ENCODE measurements at regions not wholly inside any gene's neighbourhood (a gene's known extent, or its start where the extent isn't known, plus 50 kb on each side); places are given as distances from the start of the nearest gene placed in this dataset.
"Not testable (repeated sequence)": the region's sequence is repeated elsewhere in the genome, so short reads cannot be mapped to it uniquely, and the experiment has no call there.

GRCh38 chr6:115067690-115068447 is 725.0 kb upstream of the HS3ST5 start:
- no peak for DNase-seq (ENCODE audit: low spot score)

- DNase-seq (ENCODE audit: low spot score) = no peak
Measured at GRCh38 chr6:115064680-115065079, 721.9 kb upstream of the HS3ST5 start.

- no peak for DNase-seq (ENCODE audit: low spot score)
Measured at GRCh38 chr6:115060581-115060980, 717.8 kb upstream of the HS3ST5 start.

- no peak for DNase-seq (ENCODE audit: low spot score)
Measured at GRCh38 chr6:115058414-115059211, 715.8 kb upstream of the HS3ST5 start.

GRCh38 chr6:115055579-115055978 is 712.8 kb upstream of the HS3ST5 start:
- DNase-seq (ENCODE audit: low spot score) = no peak

GRCh38 chr6:115054242-115054641 is 711.4 kb upstream of the HS3ST5 start:
- DNase-seq (ENCODE audit: low spot score) = not testable (repeated sequence)

- DNase-seq (ENCODE audit: low spot score) = no peak
Measured at GRCh38 chr6:115053169-115053860, 710.5 kb upstream of the HS3ST5 start.

GRCh38 chr6:115016593-115016992 is 673.8 kb upstream of the HS3ST5 start:
- DNase-seq (ENCODE audit: low spot score) = no peak

- DNase-seq (ENCODE audit: low spot score) = peak; percentile 23
Measured at GRCh38 chr6:115004982-115005381, 662.2 kb upstream of the HS3ST5 start.

- no peak for DNase-seq (ENCODE audit: low spot score)
Measured at GRCh38 chr6:115004204-115004603, 661.4 kb upstream of the HS3ST5 start.

GRCh38 chr6:115001731-115002350 is 659.0 kb upstream of the HS3ST5 start:
- DNase-seq (ENCODE audit: low spot score) = no peak

GRCh38 chr6:115000736-115001135 is 657.9 kb upstream of the HS3ST5 start:
- DNase-seq (ENCODE audit: low spot score) = no peak

GRCh38 chr6:114998492-114998891 is 655.7 kb upstream of the HS3ST5 start:
- no peak for DNase-seq (ENCODE audit: low spot score)

- no peak for DNase-seq (ENCODE audit: low spot score)
Measured at GRCh38 chr6:114997813-114998292, 655.0 kb upstream of the HS3ST5 start.

- DNase-seq (ENCODE audit: low spot score) = no peak
Measured at GRCh38 chr6:114995526-114995925, 652.7 kb upstream of the HS3ST5 start.

- no peak for DNase-seq (ENCODE audit: low spot score)
Measured at GRCh38 chr6:114989279-114989964, 646.6 kb upstream of the HS3ST5 start.

GRCh38 chr6:114987281-114987680 is 644.5 kb upstream of the HS3ST5 start:
- DNase-seq (ENCODE audit: low spot score) = no peak

- no peak for DNase-seq (ENCODE audit: low spot score)
Measured at GRCh38 chr6:114955363-114955762, 612.5 kb upstream of the HS3ST5 start.

- no peak for DNase-seq (ENCODE audit: low spot score)
Measured at GRCh38 chr6:114952229-114952628, 609.4 kb upstream of the HS3ST5 start.

- DNase-seq (ENCODE audit: low spot score) = no peak
Measured at GRCh38 chr6:114945392-114945791, 602.6 kb upstream of the HS3ST5 start.

GRCh38 chr6:114941078-114941477 is 598.3 kb upstream of the HS3ST5 start:
- no peak for DNase-seq (ENCODE audit: low spot score)

- no peak for DNase-seq (ENCODE audit: low spot score)
Measured at GRCh38 chr6:114940181-114940580, 597.4 kb upstream of the HS3ST5 start.

All from Ammon's horn (tissue), 1 donor.